Left renal cortex interstitium (tissue), 4 donors: ENCODE measurements at regions not wholly inside any gene's neighbourhood (a gene's known extent, or its start where the extent isn't known, plus 50 kb on each side); places are given as distances from the start of the nearest gene placed in this dataset.
"Not testable (repeated sequence)": the region's sequence is repeated elsewhere in the genome, so short reads cannot be mapped to it uniquely, and the experiment has no call there.

Experiments used
- DNase-seq, 4 donors: peaks; one replicate each; pipeline ENCODE4 v3.0.0-alpha.2; 2013; ENCODE audit warnings: low read depth in 4 of 4, low spot score in 2 of 4, missing footprints in 1 of 4

- DNase-seq = no peak
These were observed 452.4 kb upstream of the DDI1 start for GRCh38 chr11:103584021-103584420.

DNA sequence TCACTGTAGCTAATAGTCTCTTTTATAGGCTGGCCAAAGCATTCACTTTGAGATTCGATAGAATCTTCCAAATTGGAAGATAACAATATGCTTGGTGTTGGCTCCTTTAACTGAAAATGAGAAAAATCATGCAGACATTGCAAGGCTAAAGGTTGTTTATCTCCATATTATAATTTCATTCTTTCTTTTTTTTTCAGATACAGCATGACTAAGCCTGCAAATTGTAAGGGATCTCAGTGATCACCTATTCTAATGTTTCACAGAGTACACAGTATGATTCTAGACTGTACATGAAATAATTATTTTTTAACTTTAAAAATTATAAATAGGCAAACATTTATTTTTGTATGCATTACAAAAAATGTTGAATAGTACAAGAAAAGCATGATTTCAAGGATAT lies 451.7 kb upstream of the DDI1 start:
- DNase-seq = no peak

DNA sequence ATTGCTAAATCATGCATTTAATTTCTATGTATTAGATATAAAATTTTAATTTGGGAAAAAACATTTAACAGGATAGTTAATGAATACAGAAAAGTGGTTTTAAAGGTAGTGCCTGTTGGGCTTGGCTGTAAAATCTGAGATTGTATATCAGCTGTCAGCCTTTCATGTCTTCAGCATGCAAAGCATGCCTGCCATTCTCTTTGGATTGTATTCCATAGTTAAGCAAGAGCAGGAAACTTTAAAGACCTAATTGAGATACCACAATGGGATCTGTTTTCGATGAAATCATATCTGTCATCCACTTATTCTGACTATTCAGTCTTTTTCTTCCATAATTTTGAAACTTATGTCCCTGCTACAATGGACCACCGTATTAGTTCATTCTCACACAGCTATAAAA lies 451.0 kb upstream of the DDI1 start:
- DNase-seq = no peak

DNA sequence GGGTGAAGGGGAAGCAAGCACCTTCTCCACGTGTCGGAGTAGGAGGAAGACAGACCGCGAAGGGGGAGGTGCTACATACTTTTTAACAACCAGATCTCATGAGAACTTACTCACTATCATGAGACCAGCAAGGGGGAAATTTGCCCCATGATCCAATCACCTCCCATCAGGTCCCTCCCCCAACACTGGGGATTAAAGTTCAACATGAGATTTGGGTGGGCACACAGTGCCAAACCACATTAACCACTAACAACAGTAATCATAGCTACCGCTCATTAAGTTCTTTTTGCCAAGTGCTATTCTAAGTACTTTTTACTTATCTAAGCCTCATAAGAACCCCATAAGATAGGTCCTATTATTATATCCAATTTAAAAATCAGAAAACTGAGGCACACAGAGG lies 450.5 kb upstream of the DDI1 start:
- DNase-seq = no peak

DNA sequence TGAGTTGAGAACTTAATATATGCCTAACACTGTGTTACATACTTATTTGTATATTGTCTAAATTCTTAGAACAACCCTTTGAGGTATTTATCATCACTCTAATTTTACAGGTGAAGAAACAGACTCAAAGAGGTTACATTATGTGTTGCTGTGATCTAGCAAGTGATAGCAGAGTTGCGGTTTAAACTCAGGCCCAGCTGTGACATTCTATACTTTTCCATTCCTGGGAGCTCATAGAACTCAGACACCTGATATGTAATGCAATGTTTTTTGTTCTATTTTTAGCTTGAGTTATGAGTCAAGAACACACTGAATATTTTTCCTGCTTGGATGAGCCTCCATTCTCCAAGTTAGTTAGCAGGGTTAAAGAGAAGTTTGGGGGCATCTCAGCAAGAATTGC lies 449.7 kb upstream of the DDI1 start:
- no peak for DNase-seq

- DNase-seq = no peak
These were observed 448.3 kb upstream of the DDI1 start for GRCh38 chr11:103587901-103588788.

GRCh38 chr11:103591554-103591953 lies 444.9 kb upstream of the DDI1 start:
- DNase-seq = no peak

GRCh38 chr11:103594283-103594682 lies 442.2 kb upstream of the DDI1 start:
- no peak for DNase-seq

DNA sequence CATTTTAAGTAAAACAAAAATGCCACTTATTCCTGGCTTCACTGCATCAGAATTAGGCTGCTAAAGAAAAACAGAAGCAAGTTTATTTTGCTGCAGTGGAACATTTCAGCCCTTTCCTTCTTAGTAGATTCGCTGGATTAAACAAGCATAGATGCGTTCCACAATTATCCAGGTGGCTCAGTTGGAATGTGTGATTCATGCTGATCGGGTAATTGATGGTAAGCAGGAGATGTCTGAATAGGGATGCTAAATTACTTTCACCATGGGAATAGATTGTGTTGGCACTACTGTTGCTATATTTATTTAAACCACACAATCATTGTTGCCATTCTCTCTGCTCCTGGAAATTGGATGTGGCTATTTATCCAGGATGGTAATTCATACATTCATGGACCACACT lies 440.1 kb upstream of the DDI1 start:
- no peak for DNase-seq

GRCh38 chr11:103601225-103601846 lies 435.1 kb upstream of the DDI1 start:
- peak in 2 of 4 donors; percentile 23 to 24 for DNase-seq

DNA sequence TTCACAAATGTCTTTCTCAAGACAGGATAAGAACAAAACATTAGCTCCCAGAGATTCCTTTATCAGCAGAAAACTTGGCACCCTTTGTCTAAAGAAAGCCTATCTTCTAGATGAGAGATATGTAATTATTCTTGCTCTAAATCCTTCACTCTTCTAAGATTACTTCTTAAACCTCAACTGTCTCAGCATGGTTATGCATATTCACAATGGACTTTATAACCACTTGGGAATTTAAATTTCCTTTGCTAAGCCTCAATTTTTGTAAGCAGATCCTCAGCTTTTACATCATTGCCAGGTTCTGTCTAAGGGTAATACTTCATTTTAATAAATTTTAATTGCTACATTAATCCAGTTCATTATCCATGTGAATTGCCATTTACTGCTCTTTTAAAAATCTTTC lies 433.6 kb upstream of the DDI1 start:
- no peak for DNase-seq

GRCh38 chr11:103604310-103604709 lies 432.1 kb upstream of the DDI1 start:
- no peak for DNase-seq

DNA sequence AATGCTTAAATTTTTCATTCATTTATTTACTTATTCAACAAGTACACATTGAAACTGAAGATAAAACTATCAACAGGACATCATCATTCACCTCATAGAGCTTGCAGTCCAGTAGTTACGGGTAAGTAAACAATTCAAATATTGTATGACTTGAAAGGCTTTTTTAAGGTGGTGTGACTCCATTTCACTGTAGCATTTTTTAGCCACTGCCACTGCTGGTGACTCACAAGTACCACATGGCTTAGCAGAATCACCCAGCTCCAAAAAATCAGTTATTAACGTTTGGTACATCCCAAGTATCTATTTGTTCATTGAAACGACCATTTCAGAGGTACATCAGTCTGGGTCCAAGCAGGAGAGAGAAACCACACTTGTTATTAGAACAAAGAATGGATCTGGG lies 427.9 kb upstream of the DDI1 start:
- no peak for DNase-seq

DNA sequence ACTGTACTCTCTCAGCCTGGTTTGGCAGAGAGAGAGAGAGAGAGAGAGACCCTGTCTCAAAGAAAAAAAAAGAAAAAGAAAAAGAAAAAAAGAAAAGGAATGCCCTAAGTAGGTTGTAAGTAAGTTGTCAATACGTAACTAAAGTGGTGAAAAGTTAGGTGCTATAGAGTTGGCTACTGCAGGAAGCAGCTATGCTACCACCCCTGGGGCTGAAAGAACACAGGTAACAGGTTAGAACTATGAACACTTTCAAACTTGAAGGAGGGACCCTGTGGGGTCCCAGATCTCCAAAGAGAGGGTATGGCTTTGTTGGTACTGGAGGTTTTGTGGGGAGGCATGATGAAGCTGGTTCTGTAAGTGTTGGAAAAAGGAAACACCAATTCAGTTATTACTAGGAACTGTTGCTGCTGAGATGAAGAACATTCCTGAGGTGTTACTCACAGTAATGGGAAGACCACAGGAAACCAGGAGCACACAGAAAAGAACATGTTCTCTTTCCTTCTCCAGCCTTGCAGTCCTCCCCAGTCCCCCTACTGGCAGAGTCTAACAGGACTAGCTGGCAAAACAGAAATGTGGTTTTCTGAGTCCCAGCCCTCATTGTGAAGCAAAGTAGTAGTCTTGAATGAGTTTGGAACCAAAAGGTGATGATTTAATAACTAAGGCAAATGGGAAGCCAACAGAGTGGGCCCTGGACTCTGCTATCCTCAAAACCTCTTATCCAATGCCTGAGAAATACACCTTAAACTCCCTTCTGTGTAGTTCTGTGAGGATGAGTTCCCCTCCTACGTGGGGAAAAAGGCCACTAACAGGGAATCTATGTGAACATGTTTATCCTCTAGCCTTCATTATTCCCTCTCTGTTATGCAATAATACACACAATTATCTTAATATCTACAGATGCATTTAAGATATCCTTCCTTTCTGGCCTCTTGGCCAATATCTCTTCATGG lies 427.0 kb upstream of the DDI1 start:
- DNase-seq = no peak

DNA sequence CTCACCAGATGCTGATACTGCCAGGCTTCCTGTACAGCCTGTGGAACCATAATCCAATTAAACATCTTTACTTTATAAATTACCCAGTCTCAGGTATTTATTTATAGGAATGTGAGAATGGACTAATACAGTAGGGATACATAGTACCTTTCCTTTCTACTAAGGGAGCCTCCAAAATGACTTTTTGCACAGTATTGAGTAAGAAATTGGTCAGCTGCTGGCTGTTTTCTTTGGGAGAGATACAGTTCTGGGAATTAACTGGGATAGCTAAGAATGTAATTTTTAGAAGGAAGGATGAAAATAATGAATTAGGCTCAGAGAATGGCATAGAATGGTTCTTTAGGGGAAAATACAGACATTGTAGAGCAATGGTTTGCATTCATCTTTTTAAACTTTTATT lies 426.0 kb upstream of the DDI1 start:
- no peak for DNase-seq

DNA sequence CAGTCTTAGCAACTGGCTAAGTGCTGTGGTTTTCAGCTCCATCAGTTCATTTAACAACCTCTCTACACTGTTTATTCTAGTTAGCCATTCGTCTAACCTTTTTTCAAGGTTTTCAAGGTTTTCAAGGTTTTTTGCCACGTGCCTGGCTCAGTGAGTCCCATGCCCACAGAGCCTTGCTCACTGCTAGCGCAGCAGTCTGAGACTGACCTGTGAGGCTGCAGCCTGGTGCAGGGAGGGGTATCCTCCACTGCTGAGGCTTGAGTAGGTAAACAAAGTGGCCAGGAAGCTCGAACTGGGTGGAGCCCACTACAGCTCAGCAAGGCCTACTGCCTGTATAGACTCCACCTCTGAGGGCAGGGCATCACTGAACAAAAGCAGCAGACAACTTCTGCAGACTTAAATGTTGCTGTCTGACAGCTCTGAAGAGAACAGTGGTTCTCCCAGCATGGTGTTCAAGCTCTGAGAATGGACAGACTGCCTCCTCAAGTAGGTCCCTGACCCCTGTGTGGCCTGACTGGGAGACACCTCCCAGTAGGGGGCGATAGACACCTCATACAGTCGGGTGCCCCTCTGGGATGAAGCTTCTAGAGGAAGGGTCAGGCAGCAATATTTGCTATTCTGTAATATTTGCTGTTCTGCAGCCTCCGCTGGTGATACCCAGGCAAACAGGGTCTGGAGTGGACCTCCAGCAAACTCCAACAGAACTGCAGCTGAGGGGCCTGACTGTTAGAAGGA lies 424.7 kb upstream of the DDI1 start:
- DNase-seq = not testable (repeated sequence)

GRCh38 chr11:103612451-103612850 lies 424.0 kb upstream of the DDI1 start:
- DNase-seq = not testable (repeated sequence)

GRCh38 chr11:103616586-103616985 lies 419.9 kb upstream of the DDI1 start:
- not testable (repeated sequence) for DNase-seq

DNA sequence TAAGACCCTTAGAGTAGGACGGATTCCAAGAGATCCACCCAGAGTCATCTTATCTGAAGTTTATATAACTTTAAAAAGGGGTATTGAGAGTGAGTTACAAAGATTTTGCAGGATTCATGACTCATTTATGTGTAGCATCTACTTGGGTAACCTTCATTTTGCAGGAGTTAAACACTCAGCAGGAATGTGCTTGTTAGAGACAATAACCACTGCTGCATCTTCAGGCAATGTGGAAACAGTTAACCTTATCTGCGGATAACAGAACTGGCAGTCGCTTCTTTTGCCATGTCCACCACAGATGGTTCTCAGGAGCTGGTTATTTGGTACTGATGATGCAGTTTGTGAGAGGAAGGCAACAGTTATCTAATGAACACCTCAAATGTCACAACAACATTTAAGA lies 417.9 kb upstream of the DDI1 start:
- DNase-seq = no peak

- DNase-seq = no peak
These were observed 417.0 kb upstream of the DDI1 start for GRCh38 chr11:103619480-103619879.
